ENCODE measurements at regions not wholly inside any gene's neighbourhood (a gene's known extent, or its start where the extent isn't known, plus 50 kb on each side); places are given as distances from the start of the nearest gene placed in this dataset.

DNA sequence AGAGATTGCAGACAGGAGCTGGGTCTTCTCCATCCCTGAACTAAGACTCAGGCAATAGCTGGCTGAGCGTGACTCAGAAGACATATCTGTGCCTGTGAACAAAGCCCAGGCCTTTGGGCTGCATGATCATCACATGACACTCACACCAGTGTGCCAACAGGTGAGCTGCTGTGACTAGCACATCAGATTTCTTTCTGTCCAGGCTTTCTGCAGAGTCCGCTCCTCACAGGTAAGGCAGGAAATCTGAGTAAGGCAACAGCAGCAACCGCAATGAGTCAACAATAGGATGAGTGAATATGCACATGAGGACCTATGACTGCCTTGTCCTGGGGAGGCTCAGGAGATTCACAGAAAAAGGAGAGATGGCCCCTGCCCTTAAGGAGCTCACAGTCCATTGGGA lies 293.6 kb downstream of the ACTL7B start:
- Histone ChIP-seq H3K27me3 (ENCODE audit: insufficient read depth, low read length) (no peaks in the 10 kb centered on the region), H3K79me1 (ENCODE audit: insufficient read depth, low read depth, low read length, poor library complexity, severe bottlenecking) (no peaks in the 10 kb centered on the region)
- WGBS (ENCODE audit: extremely low coverage, insufficient read length, low lambda C conversion rate), result no CpG with 5 or more reads among the region's 3 CpGs

More for the DNA sequence above, 293.6 kb downstream of the ACTL7B start:
- Histone ChIP-seq H3T11ph (ENCODE audit: low read length) (no peak overlapping the region), H2AFZ (ENCODE audit: low read length) (no peak overlapping the region), H3K79me2 (ENCODE audit: insufficient read depth, low read length) (no peaks in the 10 kb centered on the region), H2BK120ac (ENCODE audit: low read depth, low read length, poor library complexity, severe bottlenecking) (no peak overlapping the region), H3K23me2 (ENCODE audit: insufficient read length, low read depth, low read length, poor library complexity, severe bottlenecking) (no peaks in the 10 kb centered on the region), H2BK12ac (ENCODE audit: insufficient read length, low read depth, low read length) (no peak overlapping the region), H3K4ac (ENCODE audit: low read depth, low read length) (no peak overlapping the region), H3K27ac (ENCODE audit: insufficient read length, low read depth, low read length) (no peak overlapping the region), H3K18ac (ENCODE audit: insufficient read length, low read depth, low read length) (no peak overlapping the region), H4K5ac (ENCODE audit: insufficient read length, low read depth, low read length) (no peak overlapping the region), H4K8ac (replicated peaks; ENCODE audit: insufficient read length, low read depth, low read length) (no peak overlapping the region), H2AK5ac (ENCODE audit: insufficient read length, low read length) (no peak overlapping the region), H3K23ac (ENCODE audit: insufficient read length, low read depth, low read length) (no peak overlapping the region), H3K9me3 (ENCODE audit: control insufficient read depth, low read depth, low read length) (no peaks in the 10 kb centered on the region), H3K4me1 (ENCODE audit: insufficient read depth, low read length) (peaks cover 2% of the 10 kb centered on the region; the same call in 1 of the 2 replicates), H2BK5ac (ENCODE audit: insufficient read length, low read length) (no peak overlapping the region), H3K14ac (ENCODE audit: insufficient read depth, low read length) (no peak overlapping the region), H2BK15ac (ENCODE audit: low read depth, low read length) (no peak overlapping the region), H4K91ac (ENCODE audit: insufficient read length, low read depth, low read length) (no peak overlapping the region), H3K4me2 (ENCODE audit: insufficient read depth, insufficient read length, low read length) (no peak overlapping the region), H2BK20ac (ENCODE audit: low read depth, low read length, poor library complexity, severe bottlenecking) (no peak overlapping the region), H4K20me1 (ENCODE audit: control insufficient read depth, insufficient read depth, insufficient read length) (no peaks in the 10 kb centered on the region), H3K9ac (ENCODE audit: extremely low read depth, insufficient read length, low read length) (no peak overlapping the region), H3K56ac (ENCODE audit: insufficient read length, low read depth, low read length) (no peak overlapping the region)
- Mint-ChIP-seq H3K27me3 (ENCODE audit: low read depth) (no peaks in the 10 kb centered on the region; the same call in 1 of the 2 replicates), H3K4me1 (peaks cover 0 to 14% of the 10 kb centered on the region in 2 experiments; a peak in 2 of 4 replicates), H3K9me3 (no peaks in the 10 kb centered on the region; a peak in 3 of 5 replicates), H3K36me3 (ENCODE audit: insufficient read depth in 1 of 3, low read depth in 3 of 3) (no peaks in the 10 kb centered on the region), H3K27ac (no peak overlapping the region), H3K4me3 (no peak overlapping the region)
- no peak for DNase-seq
- TF ChIP-seq, protein P1, sequence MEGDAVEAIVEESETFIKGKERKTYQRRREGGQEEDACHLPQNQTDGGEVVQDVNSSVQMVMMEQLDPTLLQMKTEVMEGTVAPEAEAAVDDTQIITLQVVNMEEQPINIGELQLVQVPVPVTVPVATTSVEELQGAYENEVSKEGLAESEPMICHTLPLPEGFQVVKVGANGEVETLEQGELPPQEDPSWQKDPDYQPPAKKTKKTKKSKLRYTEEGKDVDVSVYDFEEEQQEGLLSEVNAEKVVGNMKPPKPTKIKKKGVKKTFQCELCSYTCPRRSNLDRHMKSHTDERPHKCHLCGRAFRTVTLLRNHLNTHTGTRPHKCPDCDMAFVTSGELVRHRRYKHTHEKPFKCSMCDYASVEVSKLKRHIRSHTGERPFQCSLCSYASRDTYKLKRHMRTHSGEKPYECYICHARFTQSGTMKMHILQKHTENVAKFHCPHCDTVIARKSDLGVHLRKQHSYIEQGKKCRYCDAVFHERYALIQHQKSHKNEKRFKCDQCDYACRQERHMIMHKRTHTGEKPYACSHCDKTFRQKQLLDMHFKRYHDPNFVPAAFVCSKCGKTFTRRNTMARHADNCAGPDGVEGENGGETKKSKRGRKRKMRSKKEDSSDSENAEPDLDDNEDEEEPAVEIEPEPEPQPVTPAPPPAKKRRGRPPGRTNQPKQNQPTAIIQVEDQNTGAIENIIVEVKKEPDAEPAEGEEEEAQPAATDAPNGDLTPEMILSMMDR (conservative IDR thresholded peaks at IDR 0.05), result no peak
